Stromal cell of bone marrow (primary cell): ENCODE measurements at regions not wholly inside any gene's neighbourhood (a gene's known extent, or its start where the extent isn't known, plus 50 kb on each side); places are given as distances from the start of the nearest gene placed in this dataset.
"Not testable (repeated sequence)": the region's sequence is repeated elsewhere in the genome, so short reads cannot be mapped to it uniquely, and the experiment has no call there.

ENCODE experiments used
- DNase-seq: peaks from one replicate; pipeline ENCODE4 v3.0.0-alpha.2; 2012; ENCODE audit warnings: low read depth

DNA sequence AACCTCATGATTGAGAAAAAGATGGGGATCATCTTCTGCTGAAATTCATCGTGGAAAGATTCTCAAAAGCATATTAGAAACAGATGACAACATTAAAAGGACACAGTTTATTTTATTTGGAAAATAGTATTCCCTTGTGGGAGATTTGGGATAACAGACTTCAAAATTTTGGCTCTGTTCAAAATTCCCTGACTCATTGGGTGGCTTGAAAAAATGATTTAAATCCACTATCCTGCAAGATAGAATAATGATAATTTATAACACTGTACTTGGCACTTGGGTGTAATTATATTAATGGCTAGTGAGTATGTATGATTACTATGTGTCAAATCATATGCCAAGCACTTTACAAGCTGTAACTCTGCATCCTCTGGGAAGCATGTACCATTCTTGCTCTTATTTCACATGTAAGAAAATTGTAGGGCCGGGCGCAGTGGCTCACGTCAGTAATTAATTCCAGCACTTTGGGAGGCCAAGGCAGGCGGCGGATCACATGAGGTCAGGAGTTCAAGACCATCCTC, 128.8 kb downstream of the LMNTD1 start:
- peak; percentile 69 for DNase-seq

DNA sequence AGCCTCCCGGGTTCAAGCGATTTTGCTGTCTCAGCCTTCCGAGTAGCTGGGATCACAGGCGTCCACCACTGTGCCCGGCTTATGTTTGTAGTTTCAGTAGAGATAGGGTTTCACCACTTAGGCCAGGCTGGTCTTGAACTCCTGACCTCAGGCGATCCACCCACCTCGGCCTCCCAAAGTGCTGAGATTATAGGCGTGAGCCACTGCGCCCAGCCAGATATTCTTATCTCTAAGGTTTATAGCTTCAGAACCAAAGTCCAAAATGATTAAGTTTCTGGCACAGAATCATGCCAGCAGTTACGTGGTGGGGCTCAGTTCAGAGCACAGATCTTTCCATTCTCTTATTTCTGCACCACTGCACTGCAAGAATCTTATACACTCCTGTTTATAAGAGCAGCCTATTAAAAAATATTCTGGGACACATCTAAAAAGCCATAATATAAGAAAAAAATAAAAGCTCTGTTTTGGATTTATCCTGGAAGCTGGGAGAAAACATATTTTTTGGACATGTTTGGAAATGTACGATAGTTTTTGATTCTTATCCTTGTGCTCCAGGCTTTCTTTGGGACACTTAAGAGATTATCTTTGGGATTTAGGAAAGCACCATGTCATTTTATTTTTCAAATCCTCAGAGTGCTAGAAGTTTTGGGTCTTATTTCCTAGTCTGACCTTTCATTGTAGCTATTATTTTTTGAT, 129.6 kb downstream of the LMNTD1 start:
- DNase-seq: no peak

DNA sequence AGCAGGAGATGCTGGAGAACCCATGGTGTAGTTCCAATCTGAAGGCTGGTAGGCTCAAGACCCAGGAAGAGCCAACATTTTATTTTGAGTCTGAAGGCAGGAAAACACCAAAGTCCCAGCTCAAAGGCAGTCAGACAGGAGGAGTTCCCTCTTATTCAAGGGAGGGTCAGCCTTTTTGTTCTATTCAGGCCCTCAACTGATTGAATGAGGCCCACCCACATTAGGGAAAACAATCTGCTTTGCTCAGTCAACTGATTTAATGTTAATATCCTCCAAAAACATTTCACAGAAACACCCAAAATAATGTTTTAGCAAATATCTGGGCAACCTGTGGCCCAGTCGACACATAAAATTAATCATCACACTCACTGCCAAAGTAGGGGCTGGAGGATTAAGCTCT, 130.8 kb downstream of the LMNTD1 start:
- DNase-seq: no peak

DNA sequence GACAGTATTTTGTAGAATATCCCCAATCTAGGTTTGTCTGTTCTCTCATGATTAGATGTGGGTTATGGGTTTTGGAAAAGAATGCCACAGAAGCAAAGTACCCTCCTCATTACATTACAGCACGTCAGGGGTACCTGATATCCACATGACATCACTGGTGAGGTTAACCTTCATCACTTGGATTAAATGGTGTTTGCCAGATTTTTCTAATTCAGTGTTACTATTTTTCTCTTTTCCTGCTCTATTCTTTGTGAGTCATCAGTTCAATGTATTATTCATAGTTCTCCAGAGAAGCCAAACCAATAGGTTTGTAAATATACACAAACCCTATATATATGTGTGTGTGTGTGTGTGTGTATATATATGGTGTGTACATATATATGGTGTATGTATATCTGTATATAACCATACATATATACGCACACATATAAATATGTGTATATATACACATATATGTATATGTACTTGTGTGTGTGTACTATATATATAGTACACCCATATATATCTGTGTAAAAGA, 131.4 kb downstream of the LMNTD1 start:
- DNase-seq: no peak

DNA sequence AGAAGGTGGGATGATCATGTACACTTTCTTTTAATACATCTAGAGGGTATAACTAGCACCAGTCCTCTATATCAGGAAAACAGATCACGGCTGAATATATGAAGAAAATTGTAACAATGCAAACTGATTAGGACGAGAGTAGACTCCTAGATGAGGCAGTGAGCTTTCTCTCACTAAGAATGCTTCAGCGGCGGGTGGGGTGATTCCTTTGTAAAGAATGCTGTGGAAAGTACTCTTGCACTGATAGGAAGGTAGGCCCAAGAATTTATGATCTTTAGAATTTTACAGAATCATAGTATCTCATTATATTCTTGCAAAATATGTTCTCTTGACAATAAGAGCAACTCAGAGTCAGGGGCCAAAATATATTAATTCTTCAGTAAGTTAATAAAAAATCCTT, 133.0 kb downstream of the LMNTD1 start:
- DNase-seq: no peak

DNA sequence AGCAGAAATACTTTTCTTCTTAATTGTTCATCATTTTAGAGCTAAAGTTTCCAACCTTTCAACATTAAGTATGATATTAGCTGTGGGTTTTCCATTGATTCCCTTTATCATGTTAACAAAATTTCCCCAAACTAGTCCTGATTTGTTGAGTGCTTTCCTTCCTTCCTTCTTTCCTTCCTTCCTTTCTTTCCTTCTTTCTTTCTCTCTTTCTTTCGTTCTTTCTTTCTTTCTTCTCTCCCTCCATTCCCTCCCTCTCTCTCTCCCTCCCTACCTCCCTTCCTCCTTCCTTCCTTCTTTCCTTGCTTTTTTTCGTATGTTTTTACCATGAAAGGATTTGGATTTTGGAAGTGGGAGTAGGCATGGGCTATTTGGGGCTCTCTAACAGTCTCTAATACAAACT, 133.5 kb downstream of the LMNTD1 start:
- DNase-seq: no peak

DNA sequence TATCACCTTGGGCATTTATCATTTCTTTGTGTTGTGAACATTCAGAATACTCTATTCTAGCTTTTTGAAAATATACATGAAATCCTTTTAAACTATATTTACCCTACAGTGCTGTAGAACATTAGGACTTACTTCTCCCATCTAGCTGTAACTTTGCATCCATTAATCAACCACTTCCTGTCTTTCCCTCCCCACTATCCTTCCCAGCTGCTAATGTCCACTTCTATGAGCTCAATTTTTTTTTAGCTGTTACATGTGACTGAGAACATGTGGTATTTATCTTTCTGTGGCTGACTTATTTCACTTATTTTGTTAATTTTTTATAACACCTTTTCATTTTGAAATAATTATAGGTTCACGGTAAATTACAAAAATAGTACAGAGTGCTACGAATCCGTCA, 136.0 kb downstream of the LMNTD1 start:
- no peak for DNase-seq

DNA sequence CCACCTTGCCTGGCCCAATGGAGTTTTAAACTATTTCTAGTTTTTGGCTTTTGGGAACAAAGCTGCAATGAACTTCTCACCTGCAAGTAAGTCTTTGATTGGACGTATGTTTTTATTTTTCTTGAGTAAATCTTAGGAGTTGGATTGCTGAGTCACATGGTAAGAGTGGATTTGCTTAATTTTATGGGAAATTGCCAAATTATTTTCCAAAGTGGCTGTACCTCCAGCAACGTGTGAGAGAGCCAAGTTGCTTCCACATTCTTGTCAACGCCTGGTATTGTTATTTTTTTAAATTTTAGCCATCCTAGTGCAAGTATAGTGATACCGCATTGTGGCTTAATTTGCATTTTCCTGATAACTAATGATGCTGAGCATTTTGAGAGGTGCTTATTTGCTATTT, 136.6 kb downstream of the LMNTD1 start:
- DNase-seq: no peak

DNA sequence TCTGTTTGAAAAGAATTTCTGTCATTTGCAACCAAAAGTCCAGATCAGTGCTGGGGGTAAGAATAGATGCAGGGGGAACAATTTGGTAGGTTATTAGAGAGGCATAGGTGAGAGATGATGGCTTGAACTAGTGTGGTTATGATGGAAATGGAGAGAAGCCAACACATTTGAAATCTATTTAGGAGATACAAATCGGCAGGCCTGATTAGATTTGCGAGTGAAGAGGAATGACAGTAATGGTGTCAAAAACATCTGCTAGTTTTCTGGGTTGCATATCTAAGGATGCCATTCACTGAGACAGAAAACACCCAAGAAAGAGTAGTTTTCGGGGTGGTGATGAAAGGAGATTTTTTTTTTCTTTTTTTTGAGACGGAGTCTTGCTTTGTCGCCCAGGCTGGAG, 138.1 kb downstream of the LMNTD1 start:
- DNase-seq: no peak

DNA sequence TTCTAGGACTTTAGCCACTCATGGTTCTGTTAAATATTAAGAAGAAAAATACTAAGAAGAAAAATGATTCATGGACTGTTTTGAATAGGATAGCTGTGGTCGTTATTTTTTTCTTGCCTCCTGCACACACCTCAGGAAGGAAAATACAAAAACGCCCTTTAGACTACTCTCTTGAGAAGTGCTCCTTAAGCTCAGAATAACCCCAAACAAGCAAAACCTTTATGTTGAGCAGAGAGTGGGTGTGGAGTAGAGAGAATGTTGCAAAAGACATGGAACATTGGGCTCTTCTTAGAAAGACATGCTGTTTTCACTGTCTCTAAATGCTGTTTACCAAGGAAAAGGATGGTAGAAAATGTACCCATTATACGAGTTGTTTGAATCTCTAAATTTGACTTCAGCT, 140.3 kb downstream of the LMNTD1 start:
- no peak for DNase-seq

DNA sequence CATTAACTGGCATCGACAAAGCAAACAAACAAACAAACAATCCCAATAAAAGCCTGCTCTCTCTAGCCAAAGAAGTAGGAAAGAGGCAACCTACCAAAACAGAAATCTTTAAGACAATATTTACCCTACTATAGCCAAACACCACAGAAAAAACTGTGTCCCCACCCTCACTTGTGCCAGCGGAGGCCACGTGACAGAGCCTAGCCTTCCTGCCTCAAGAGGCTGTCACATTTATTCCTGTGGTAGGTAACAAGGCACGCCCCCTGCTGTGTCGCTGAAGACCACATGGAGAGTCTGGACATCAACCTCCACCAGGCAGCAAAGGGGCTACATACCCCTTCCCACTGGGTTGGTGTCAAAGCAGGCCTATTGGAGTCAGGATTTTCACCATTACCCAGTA, 148.1 kb downstream of the LMNTD1 start:
- DNase-seq: no peak

DNA sequence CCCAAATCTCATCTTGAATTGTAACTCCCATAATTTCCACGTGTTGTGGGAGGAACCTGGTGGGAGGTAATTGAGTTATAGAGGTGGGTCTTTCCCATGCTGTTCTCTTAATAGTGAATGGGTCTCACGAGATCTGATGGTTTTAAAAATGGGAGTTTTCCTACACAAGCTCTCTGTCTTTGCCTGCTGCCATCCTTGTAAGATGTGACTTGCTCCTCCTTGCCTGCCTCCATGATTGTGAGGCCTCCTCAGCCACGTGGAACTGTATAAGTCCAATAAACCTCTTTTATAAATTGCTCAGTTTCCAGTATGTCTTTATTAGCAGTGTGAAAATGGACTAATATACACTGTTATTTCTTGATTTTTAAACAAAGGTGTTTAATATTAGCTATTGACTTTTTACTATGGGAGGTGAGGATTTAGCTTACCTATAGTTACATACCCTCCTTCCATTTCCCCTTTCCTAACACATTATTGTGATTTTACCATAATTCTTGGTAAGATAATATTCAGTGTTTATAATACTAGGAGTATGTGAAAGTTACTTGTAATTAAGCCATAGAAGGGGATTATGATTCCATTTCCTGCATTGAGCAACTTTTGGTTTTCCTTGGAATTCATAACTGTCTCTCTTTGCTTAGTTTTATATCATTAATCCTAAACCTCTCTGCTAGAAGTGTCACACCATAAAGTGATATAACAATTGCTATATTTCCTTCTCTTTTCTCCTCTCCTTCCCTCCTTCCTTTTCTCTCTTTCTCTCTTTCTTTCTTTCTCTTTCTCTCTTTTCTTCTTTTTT, 151.0 kb upstream of the KRAS start:
- DNase-seq: no peak

DNA sequence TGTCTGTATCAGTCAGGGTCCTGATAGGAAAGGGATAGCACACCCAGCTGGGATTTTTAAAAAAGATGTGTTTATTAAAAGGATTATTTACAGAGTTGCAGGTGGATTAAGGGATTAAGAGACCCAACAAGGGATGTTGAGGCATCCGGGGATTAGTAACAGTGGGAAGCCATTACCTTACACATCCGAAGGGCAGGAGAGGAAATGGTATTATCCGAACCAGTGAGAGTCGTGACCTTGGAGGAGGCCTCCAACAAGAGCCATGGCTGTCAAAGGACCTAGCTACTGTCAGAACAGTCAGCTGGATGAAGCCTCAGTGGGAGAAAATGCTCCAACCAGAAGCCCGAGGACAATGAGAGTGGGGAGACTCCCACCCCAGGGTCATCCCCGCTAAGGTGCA, 146.3 kb upstream of the KRAS start:
- no peak for DNase-seq

DNA sequence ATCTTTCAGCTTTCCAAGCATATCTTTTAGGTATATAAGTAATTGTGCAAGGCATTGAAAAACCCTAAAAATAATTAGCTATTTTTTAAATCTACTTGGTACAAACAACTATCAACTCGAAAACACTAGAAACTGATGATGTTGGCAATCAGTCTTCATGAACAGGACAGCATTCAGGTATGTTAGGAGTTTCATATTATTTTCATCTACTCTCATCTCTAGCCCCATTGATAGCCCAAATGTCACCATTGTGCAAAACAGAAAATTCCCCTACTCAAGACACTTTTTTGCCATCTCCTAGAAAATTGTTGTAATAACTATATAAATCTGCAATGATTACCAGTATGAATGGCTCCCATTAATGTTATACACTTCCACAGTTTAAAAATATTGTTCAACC, 144.5 kb upstream of the KRAS start:
- DNase-seq: no peak

DNA sequence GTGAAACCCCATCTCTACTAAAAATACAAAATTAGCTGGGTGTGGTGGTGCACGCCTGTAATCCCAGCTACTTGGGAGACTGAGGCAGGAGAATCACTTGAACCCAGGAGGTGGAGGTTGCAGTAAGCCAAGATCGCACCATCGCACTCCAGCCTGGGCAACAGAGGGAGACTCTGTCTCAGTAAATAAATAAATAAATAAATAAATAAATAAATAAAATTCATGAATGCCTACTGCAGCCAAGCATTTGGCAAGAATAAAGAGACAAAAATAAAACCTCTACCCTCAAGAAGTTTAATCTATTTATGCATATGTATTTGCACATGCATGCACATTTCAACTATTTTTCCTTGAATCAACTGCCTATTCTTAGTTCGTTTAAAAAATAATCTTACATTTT, 144.0 kb upstream of the KRAS start:
- not testable (repeated sequence) for DNase-seq

DNA sequence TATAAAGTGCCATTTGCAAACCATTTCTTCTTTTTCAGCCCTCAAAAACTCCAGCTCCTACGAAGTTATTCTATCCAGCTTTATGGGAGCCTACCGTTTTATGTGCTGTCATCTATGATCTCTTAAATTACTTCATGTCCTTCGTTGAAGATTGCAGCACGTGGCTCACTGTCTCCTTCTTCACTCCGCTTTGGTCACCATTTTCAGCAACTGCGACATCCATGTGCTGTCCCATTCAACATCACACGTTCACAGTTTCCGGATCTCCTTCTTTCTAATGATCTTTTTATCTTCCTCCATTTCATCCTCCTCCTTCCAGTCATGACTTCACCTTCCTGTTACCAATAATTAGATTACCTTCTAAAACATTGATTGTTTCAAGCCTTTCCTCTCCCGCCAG, 143.3 kb upstream of the KRAS start:
- no peak for DNase-seq

DNA sequence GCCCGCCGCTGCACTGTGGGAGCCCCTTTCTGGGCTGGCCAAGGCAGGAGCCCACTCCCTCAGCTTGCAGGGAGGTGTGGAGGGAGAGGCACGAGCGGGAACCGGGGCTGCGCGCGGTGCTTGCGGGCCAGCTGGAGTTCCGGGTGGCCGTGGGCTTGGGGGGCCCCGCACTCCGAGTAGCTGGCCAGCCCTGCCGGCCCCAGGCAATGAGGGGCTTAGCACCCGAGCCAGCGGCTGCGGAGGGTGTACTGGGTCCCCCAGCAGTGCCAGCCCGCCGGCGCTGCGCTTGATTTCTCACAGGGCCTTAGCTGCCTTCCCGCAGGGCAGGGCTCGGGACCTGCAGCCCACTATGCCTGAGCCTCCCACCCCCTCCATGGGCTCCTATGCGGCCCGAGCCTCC, 140.6 kb upstream of the KRAS start:
- DNase-seq: not testable (repeated sequence)

DNA sequence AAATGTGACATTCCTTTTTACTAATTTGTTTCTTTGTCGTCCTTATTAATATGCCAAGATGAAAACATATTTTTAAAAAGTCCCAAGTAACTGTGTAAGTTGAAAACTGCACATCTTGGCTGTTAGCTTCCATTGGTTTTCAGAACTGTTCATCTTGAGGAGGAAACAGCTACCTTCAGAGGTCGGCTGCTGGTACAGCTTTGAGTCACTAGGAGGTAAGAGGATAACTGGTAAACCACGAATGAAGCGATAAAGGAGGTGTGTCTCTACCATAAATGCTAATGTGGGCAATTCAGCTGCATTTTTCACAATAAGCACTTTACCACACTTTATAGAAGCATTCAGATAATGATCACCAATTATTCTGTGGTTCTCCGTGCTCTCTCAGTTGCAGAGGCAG, 137.5 kb upstream of the KRAS start:
- DNase-seq: no peak

DNA sequence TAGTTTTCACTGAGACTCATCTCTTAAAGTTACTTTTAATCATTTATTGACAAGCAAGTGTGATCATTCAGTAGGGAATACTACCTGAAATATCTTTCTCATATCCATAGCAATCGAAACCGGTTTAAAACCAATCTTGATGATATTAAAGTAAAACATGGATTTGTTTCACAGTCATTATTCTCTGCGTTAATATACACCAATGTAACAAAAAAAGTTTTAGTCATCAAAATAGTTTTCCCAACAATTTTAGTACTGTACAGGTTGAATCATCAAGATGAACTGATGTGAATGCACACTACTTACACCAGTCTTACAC, 137.0 kb upstream of the KRAS start:
- no peak for DNase-seq

DNA sequence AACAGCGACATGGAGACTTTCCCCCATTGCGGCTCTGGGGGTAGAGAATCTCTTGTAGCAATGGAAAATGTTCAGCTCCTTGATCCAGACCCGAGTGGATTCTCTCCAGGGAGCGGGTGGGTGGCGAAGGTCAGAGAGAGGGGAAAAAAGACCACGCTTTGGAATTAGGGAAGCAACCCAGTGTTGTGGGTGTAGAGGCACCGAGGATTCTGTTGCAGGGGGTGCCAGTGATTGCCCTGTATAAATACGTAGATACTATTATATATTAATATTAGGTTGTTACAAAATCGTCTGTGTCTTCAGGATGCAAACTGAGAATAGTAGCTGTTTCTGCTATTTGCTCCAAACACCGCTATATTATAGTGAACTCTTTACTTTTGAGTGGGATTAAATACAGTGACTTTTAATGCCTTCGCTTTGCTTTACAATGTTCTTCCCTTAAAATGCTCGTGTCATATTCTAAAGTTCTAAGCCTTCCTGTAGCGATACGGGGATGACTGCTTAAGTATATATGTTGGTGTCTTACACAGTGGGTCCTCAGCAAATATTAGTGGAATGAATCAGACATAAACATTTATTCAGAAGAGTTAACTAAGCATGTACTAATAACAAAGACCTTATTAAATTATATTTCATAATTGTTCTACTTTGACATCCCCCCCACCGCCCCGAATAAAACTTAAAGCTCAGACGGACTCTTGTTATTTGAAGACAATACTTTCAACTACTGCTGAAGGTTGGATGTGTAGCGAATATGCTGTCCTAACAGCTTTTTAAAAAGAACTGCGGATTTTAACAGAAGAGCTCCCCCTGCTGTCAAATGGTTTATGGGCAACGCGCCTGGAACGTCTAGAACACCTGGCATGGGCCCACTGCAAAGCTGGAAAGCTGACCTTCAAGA, 136.4 kb upstream of the KRAS start:
- peak; percentile 80 for DNase-seq

DNA sequence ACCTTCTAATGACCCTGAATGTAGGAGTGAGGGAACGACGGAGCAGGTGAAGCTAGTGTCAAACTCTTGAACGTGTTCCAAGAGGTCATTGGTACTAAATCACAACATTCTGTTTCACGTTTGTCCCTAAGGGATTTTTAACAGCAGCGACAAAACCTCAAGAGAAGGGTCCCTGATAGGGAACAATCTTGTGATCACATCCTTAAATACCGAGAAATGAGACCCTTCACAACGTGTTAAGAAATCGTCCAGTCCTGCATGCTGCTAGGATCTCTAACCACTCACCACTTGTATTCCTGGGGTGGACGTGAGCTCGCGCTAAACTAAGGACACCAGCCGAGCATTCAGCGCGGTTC, 134.1 kb upstream of the KRAS start:
- DNase-seq: no peak

DNA sequence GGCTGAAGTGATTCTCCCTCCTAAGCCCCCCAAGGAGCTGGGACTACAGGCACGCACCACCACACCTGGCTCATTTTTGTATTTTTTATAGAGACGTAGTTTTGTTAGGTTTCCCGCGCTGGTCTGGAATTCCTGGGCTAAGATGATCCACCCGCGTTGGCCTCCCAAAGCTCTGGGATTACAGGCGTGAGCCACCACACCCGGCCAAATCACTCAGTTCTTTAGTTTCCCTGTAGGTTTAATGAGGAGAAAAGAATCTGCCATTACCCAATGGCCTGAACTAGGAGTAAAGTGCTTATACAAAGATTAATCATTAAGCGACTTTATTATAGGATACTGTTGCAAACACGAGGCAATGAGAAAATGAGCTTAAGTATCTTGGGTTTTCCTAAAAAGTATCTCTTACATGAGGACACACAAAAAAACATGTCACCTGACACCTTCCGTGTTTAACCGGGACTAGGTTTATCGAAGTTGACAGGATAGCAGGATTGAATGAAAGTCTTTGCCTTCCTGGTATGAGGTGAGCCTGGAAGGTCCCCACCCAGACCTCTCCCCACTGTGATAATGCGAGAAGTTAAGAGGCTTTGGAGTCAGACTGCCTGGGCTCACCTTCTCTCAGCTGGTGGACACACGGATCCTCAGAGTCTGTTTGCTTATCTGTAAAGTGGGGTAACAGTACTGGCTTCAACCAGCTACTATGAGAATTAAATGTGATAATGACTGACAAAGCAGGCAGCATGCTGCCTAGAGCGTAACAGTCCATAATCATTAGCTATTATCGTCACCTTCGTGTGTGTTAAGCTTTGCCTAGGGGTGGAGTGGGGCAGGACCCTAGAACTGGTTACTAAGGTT, 133.5 kb upstream of the KRAS start:
- DNase-seq: no peak
